ENCODE measurements at regions not wholly inside any gene's neighbourhood (a gene's known extent, or its start where the extent isn't known, plus 50 kb on each side); places are given as distances from the start of the nearest gene placed in this dataset.

- no peaks in the 10 kb centered on the region for H3K27me3 ChIP-seq (ENCODE audit: low read length)
- no peak overlapping the region for H3K4me3 ChIP-seq (ENCODE audit: low read length)
- H2AFZ ChIP-seq (ENCODE audit: low read length): no peak overlapping the region
- H4K20me1 ChIP-seq (ENCODE audit: insufficient read depth, low read depth, low read length): no peaks in the 10 kb centered on the region
- DNase-seq: no peak
- H3K9ac ChIP-seq (ENCODE audit: low read length): no peak overlapping the region
- H3K4me2 ChIP-seq (ENCODE audit: low read depth, low read length, poor library complexity, severe bottlenecking): no peak overlapping the region
- peaks cover 4% of the 10 kb centered on the region; the same call in 1 of the 2 replicates for H3K9me3 ChIP-seq (ENCODE audit: low read length)
- no peaks in the 10 kb centered on the region for H3K4me1 ChIP-seq (ENCODE audit: low read length)
- no peak overlapping the region for H3K27ac ChIP-seq (ENCODE audit: low read length)
- no peaks in the 10 kb centered on the region for H3K79me2 ChIP-seq (ENCODE audit: low read length)
- H3K9me2 ChIP-seq (replicated peaks; ENCODE audit: insufficient read depth, low read length): no peaks in the 10 kb centered on the region
- no peaks in the 10 kb centered on the region for H3K36me3 ChIP-seq (ENCODE audit: insufficient read depth, low read length)
Observed at GRCh38 chr21:27570306-27570868, 603.5 kb upstream of the ADAMTS5 start.

- no peak overlapping the region for H3K9ac ChIP-seq (ENCODE audit: low read length)
- DNase-seq: no peak
- H3K27ac ChIP-seq (ENCODE audit: low read length): no peak overlapping the region
Observed at GRCh38 chr21:27569831-27570230, 602.9 kb upstream of the ADAMTS5 start.

GRCh38 chr21:27569091-27569490 is 602.2 kb upstream of the ADAMTS5 start:
- Histone ChIP-seq H3K4me2 (ENCODE audit: low read depth, low read length, poor library complexity, severe bottlenecking) (no peak overlapping the region), H3K4me3 (ENCODE audit: low read length) (no peak overlapping the region), H3K9ac (ENCODE audit: low read length) (no peak overlapping the region), H3K9me3 (ENCODE audit: low read length) (no peaks in the 10 kb centered on the region), H3K27me3 (ENCODE audit: low read length) (no peaks in the 10 kb centered on the region), H2AFZ (ENCODE audit: low read length) (no peak overlapping the region), H3K4me1 (ENCODE audit: low read length) (no peaks in the 10 kb centered on the region), H3K79me2 (ENCODE audit: low read length) (no peaks in the 10 kb centered on the region), H3K36me3 (ENCODE audit: insufficient read depth, low read length) (no peaks in the 10 kb centered on the region), H3K27ac (ENCODE audit: low read length) (no peak overlapping the region), H3K9me2 (replicated peaks; ENCODE audit: insufficient read depth, low read length) (no peaks in the 10 kb centered on the region), H4K20me1 (ENCODE audit: insufficient read depth, low read depth, low read length) (no peaks in the 10 kb centered on the region)
- DNase-seq: no peak

More at GRCh38 chr21:27569831-27570230, 602.9 kb upstream of the ADAMTS5 start:
- no peaks in the 10 kb centered on the region for H3K9me2 ChIP-seq (replicated peaks; ENCODE audit: insufficient read depth, low read length)
- H3K36me3 ChIP-seq (ENCODE audit: insufficient read depth, low read length): no peaks in the 10 kb centered on the region
- no peaks in the 10 kb centered on the region for H3K9me3 ChIP-seq (ENCODE audit: low read length)
- no peaks in the 10 kb centered on the region for H4K20me1 ChIP-seq (ENCODE audit: insufficient read depth, low read depth, low read length)
- H3K4me1 ChIP-seq (ENCODE audit: low read length): no peaks in the 10 kb centered on the region
- no peak overlapping the region for H2AFZ ChIP-seq (ENCODE audit: low read length)
- H3K4me2 ChIP-seq (ENCODE audit: low read depth, low read length, poor library complexity, severe bottlenecking): no peak overlapping the region
- no peak overlapping the region for H3K4me3 ChIP-seq (ENCODE audit: low read length)
- H3K27me3 ChIP-seq (ENCODE audit: low read length): no peaks in the 10 kb centered on the region
- H3K79me2 ChIP-seq (ENCODE audit: low read length): no peaks in the 10 kb centered on the region

GRCh38 chr21:27567381-27567780 is 600.5 kb upstream of the ADAMTS5 start:
- no peak overlapping the region for H3K4me2 ChIP-seq (ENCODE audit: low read depth, low read length, poor library complexity, severe bottlenecking)
- no peak overlapping the region for H2AFZ ChIP-seq (ENCODE audit: low read length)
- no peaks in the 10 kb centered on the region for H3K9me3 ChIP-seq (ENCODE audit: low read length)
- no peaks in the 10 kb centered on the region for H3K36me3 ChIP-seq (ENCODE audit: insufficient read depth, low read length)
- DNase-seq: no peak
- no peak overlapping the region for H3K4me3 ChIP-seq (ENCODE audit: low read length)
- no peaks in the 10 kb centered on the region for H4K20me1 ChIP-seq (ENCODE audit: insufficient read depth, low read depth, low read length)
- H3K9ac ChIP-seq (ENCODE audit: low read length): no peak overlapping the region
- H3K27me3 ChIP-seq (ENCODE audit: low read length): no peaks in the 10 kb centered on the region
- no peak overlapping the region for H3K27ac ChIP-seq (ENCODE audit: low read length)
- no peaks in the 10 kb centered on the region for H3K79me2 ChIP-seq (ENCODE audit: low read length)
- H3K4me1 ChIP-seq (ENCODE audit: low read length): no peaks in the 10 kb centered on the region
- H3K9me2 ChIP-seq (replicated peaks; ENCODE audit: insufficient read depth, low read length): no peaks in the 10 kb centered on the region

- no peaks in the 10 kb centered on the region for H3K79me2 ChIP-seq (ENCODE audit: low read length)
- H3K4me2 ChIP-seq (ENCODE audit: low read depth, low read length, poor library complexity, severe bottlenecking): no peak overlapping the region
- no peak overlapping the region for H3K27ac ChIP-seq (ENCODE audit: low read length)
- H3K9ac ChIP-seq (ENCODE audit: low read length): no peak overlapping the region
- no peaks in the 10 kb centered on the region for H3K9me2 ChIP-seq (replicated peaks; ENCODE audit: insufficient read depth, low read length)
- no peak overlapping the region for H2AFZ ChIP-seq (ENCODE audit: low read length)
- H3K9me3 ChIP-seq (ENCODE audit: low read length): no peaks in the 10 kb centered on the region
- H3K4me1 ChIP-seq (ENCODE audit: low read length): no peaks in the 10 kb centered on the region
- H3K27me3 ChIP-seq (ENCODE audit: low read length): no peaks in the 10 kb centered on the region
- no peak for DNase-seq
- no peaks in the 10 kb centered on the region for H3K36me3 ChIP-seq (ENCODE audit: insufficient read depth, low read length)
- H3K4me3 ChIP-seq (ENCODE audit: low read length): no peak overlapping the region
- H4K20me1 ChIP-seq (ENCODE audit: insufficient read depth, low read depth, low read length): no peaks in the 10 kb centered on the region
Observed at GRCh38 chr21:27566521-27566920, 599.6 kb upstream of the ADAMTS5 start.

- H3K4me3 ChIP-seq (ENCODE audit: low read length): no peak overlapping the region
- H3K27me3 ChIP-seq (ENCODE audit: low read length): no peaks in the 10 kb centered on the region
- H3K9ac ChIP-seq (ENCODE audit: low read length): no peak overlapping the region
- no peaks in the 10 kb centered on the region for H3K79me2 ChIP-seq (ENCODE audit: low read length)
- no peaks in the 10 kb centered on the region for H3K9me2 ChIP-seq (replicated peaks; ENCODE audit: insufficient read depth, low read length)
- H3K4me1 ChIP-seq (ENCODE audit: low read length): no peaks in the 10 kb centered on the region
- H2AFZ ChIP-seq (ENCODE audit: low read length): no peak overlapping the region
- DNase-seq: no peak
- no peaks in the 10 kb centered on the region for H3K9me3 ChIP-seq (ENCODE audit: low read length)
- H4K20me1 ChIP-seq (ENCODE audit: insufficient read depth, low read depth, low read length): no peaks in the 10 kb centered on the region
- no peak overlapping the region for H3K27ac ChIP-seq (ENCODE audit: low read length)
- H3K4me2 ChIP-seq (ENCODE audit: low read depth, low read length, poor library complexity, severe bottlenecking): no peak overlapping the region
- no peaks in the 10 kb centered on the region for H3K36me3 ChIP-seq (ENCODE audit: insufficient read depth, low read length)
Observed at GRCh38 chr21:27565364-27565763, 598.5 kb upstream of the ADAMTS5 start.

GRCh38 chr21:27564684-27565301 is 597.9 kb upstream of the ADAMTS5 start:
- Histone ChIP-seq H3K9me3 (ENCODE audit: low read length) (no peaks in the 10 kb centered on the region), H3K9ac (ENCODE audit: low read length) (no peak overlapping the region), H3K36me3 (ENCODE audit: insufficient read depth, low read length) (no peaks in the 10 kb centered on the region), H3K9me2 (replicated peaks; ENCODE audit: insufficient read depth, low read length) (no peaks in the 10 kb centered on the region), H2AFZ (ENCODE audit: low read length) (no peak overlapping the region), H4K20me1 (ENCODE audit: insufficient read depth, low read depth, low read length) (no peaks in the 10 kb centered on the region), H3K4me2 (ENCODE audit: low read depth, low read length, poor library complexity, severe bottlenecking) (no peak overlapping the region), H3K79me2 (ENCODE audit: low read length) (no peaks in the 10 kb centered on the region), H3K27me3 (ENCODE audit: low read length) (no peaks in the 10 kb centered on the region), H3K4me3 (ENCODE audit: low read length) (no peak overlapping the region), H3K4me1 (ENCODE audit: low read length) (no peaks in the 10 kb centered on the region), H3K27ac (ENCODE audit: low read length) (no peak overlapping the region)
- peak; percentile 70 for DNase-seq

GRCh38 chr21:27562303-27562702 is 595.4 kb upstream of the ADAMTS5 start:
- H3K36me3 ChIP-seq (ENCODE audit: insufficient read depth, low read length): no peaks in the 10 kb centered on the region
- H3K79me2 ChIP-seq (ENCODE audit: low read length): no peaks in the 10 kb centered on the region
- DNase-seq: no peak
- no peaks in the 10 kb centered on the region for H3K9me2 ChIP-seq (replicated peaks; ENCODE audit: insufficient read depth, low read length)
- H2AFZ ChIP-seq (ENCODE audit: low read length): no peak overlapping the region
- no peak overlapping the region for H3K27ac ChIP-seq (ENCODE audit: low read length)
- no peaks in the 10 kb centered on the region for H3K4me1 ChIP-seq (ENCODE audit: low read length)
- H3K4me3 ChIP-seq (ENCODE audit: low read length): no peak overlapping the region
- no peaks in the 10 kb centered on the region for H3K27me3 ChIP-seq (ENCODE audit: low read length)
- H3K9me3 ChIP-seq (ENCODE audit: low read length): peaks cover 5% of the 10 kb centered on the region
- H4K20me1 ChIP-seq (ENCODE audit: insufficient read depth, low read depth, low read length): no peaks in the 10 kb centered on the region
- H3K4me2 ChIP-seq (ENCODE audit: low read depth, low read length, poor library complexity, severe bottlenecking): no peak overlapping the region
- no peak overlapping the region for H3K9ac ChIP-seq (ENCODE audit: low read length)
